GM18505 (cell line): ENCODE measurements at regions not wholly inside any gene's neighbourhood (a gene's known extent, or its start where the extent isn't known, plus 50 kb on each side); places are given as distances from the start of the nearest gene placed in this dataset.

Experiments
- ATAC-seq: cut with Tn5 transposase; IDR thresholded peaks from one replicate; pipeline ENCODE4 v1.9.1; 2021; ENCODE audit not compliant: unreplicated experiment
- POLR2A ChIP-seq: IDR thresholded peaks from 4 replicates; pipeline ENCODE4 v1.6.1; 2011; ENCODE audit warnings: borderline replicate concordance; ENCODE audit not compliant: insufficient read depth, insufficient read length; ENCODE audit errors: extremely low read depth

GRCh38 chr7:21104124-21104500 is 317.4 kb upstream of the SP8 start:
- ATAC-seq: no peak
- TF ChIP-seq POLR2A: no peak

GRCh38 chr7:21106296-21106732 is 319.6 kb upstream of the SP8 start:
- no peak for TF ChIP-seq POLR2A
- no peak for ATAC-seq

- TF ChIP-seq POLR2A: no peak
- no peak for ATAC-seq
These were observed 320.4 kb upstream of the SP8 start for GRCh38 chr7:21107101-21107500.

- ATAC-seq: no peak
- no peak for TF ChIP-seq POLR2A
These were observed 319.7 kb upstream of the SP4 start for GRCh38 chr7:21108182-21108581.

- ATAC-seq: no peak
- TF ChIP-seq POLR2A: no peak
These were observed 314.1 kb upstream of the SP4 start for GRCh38 chr7:21113609-21114415.

GRCh38 chr7:21123586-21123985 is 304.3 kb upstream of the SP4 start:
- ATAC-seq: no peak
- no peak for TF ChIP-seq POLR2A

GRCh38 chr7:21125297-21125696 is 302.6 kb upstream of the SP4 start:
- ATAC-seq: no peak
- no peak for TF ChIP-seq POLR2A

GRCh38 chr7:21128062-21128817 is 299.6 kb upstream of the SP4 start:
- ATAC-seq: no peak
- TF ChIP-seq POLR2A: no peak

- no peak for ATAC-seq
- TF ChIP-seq POLR2A: no peak
These were observed 296.0 kb upstream of the SP4 start for GRCh38 chr7:21131897-21132296.

GRCh38 chr7:21134631-21135030 is 293.3 kb upstream of the SP4 start:
- no peak for TF ChIP-seq POLR2A
- no peak for ATAC-seq

GRCh38 chr7:21135437-21135836 is 292.4 kb upstream of the SP4 start:
- TF ChIP-seq POLR2A: no peak
- ATAC-seq: no peak

GRCh38 chr7:21137640-21138039 is 290.2 kb upstream of the SP4 start:
- no peak for TF ChIP-seq POLR2A
- no peak for ATAC-seq

GRCh38 chr7:21140622-21141021 is 287.3 kb upstream of the SP4 start:
- no peak for TF ChIP-seq POLR2A
- no peak for ATAC-seq

- no peak for TF ChIP-seq POLR2A
- no peak for ATAC-seq
These were observed 286.4 kb upstream of the SP4 start for GRCh38 chr7:21141476-21141875.
